Heart left ventricle (tissue), 16 donors: ENCODE measurements at regions not wholly inside any gene's neighbourhood (a gene's known extent, or its start where the extent isn't known, plus 50 kb on each side); places are given as distances from the start of the nearest gene placed in this dataset.

ENCODE experiments used
- ATAC-seq, 4 donors: fragments of 200-7000 bp; cut with Tn5 transposase; one replicate each; pipeline ENCODE4 v1.9.1; 2020 to 2022; ENCODE audit warnings: moderate library complexity in 4 of 4, mild to moderate bottlenecking in 3 of 4, moderate number of reproducible peaks in 1 of 4
- DNase-seq, 5 donors: peaks; one replicate each; pipeline ENCODE4 v3.0.0-alpha.2; 2020
- H3K27ac ChIP-seq, 12 donors: fragments of 200-600 bp; sonication (generic) in 4 of 12; one replicate each; pipeline versions ENCODE4 v1.5.0 to v1.8.0; 2016 to 2022; ENCODE audit warnings: mild to moderate bottlenecking in 2 of 12
- H3K27me3 ChIP-seq, 9 donors: fragments of 200-600 bp; sonication (generic) in 2 of 9; one replicate each; pipeline versions ENCODE4 v1.5.1 to v1.8.0; 2016 to 2022; ENCODE audit warnings: mild to moderate bottlenecking in 3 of 9
- H3K36me3 ChIP-seq, 9 donors: fragments of 200-600 bp; sonication (generic) in 2 of 9; one replicate each; pipeline versions ENCODE4 v1.5.0 to v1.8.0; 2018 to 2022; ENCODE audit warnings: mild to moderate bottlenecking in 2 of 9
- H3K4me1 ChIP-seq, 12 donors: fragments of 200-600 bp; sonication (generic) in 4 of 12; one replicate each; pipeline versions ENCODE4 v1.5.0 to v1.8.0; 2016 to 2022; ENCODE audit warnings: mild to moderate bottlenecking in 3 of 12
- H3K4me3 ChIP-seq, 12 donors: fragments of 200-600 bp; sonication (generic) in 4 of 12; one replicate each; pipeline versions ENCODE4 v1.5.0 to v1.8.0; 2017 to 2022; ENCODE audit warnings: mild to moderate bottlenecking in 9 of 12, moderate library complexity in 4 of 12
- H3K9me3 ChIP-seq, 12 donors: fragments of 200-600 bp; sonication (generic) in 4 of 12; one replicate each; pipeline versions ENCODE4 v1.5.0 to v1.8.0; 2016 to 2022; ENCODE audit warnings: mild to moderate bottlenecking in 1 of 12
- CTCF ChIP-seq, 12 donors: fragments of 200-600 bp; sonication (generic) in 4 of 12; IDR thresholded peaks; one replicate each; pipeline versions ENCODE4 v1.5.0 to v1.8.0; 2018 to 2022; ENCODE audit warnings: antibody characterized with exemption in 12 of 12, mild to moderate bottlenecking in 5 of 12
- POLR2A ChIP-seq, 2 donors: fragments of 450-650 bp; IDR thresholded peaks; one replicate each; pipeline ENCODE4 v1.6.1; 2017; ENCODE audit warnings: antibody characterized with exemption in 2 of 2, mild to moderate bottlenecking in 2 of 2, moderate library complexity in 2 of 2
- WGBS, 4 donors: extraction: QIAGEN DNeasy Blood & Tissue Kit in 2 of 4; methylation state at CpG; one replicate each; pipeline versions ENCODE4 v1.1.5 to v1.1.7; 2013 to 2018; 5-methylcytosine and 5-hydroxymethylcytosine counted together
- intact Hi-C, 10 donors: fragments of 100-400 bp; cut with DNase I; formaldehyde crosslinking; loops; one replicate each; pipeline versions ENCODE4 v1.11.1 to v1.14.2; 2022
- donor health status: ischemic (EF 13 %, LVEDD 7.1; RV severe dilation, severe dysfunction).
- donor health status: healthy with polysubstance abuse.
- donor health status: DM: no; HTN: yes; CAD: no.
- donor health status: DM: no; HTN: no; CAD: no.
- donor health status: ischemic (EF 25% LVEDD 6.9; RV normal size, moderate dysfunction).
- donor health status: ischemic (EF 25% LVEDD 5.7; RV mildly dilated, moderate dysfunction).
- donor health status: healthy.
- donor health status: DM: yes; HTN: yes; CAD: no.
- donor health status: ischemic (EF 35%, LVEDD 5.7; RV mildly dilated, moderate dysfunction).
- donor health status: nonischemic (EF 11% LVEDD 7.7; RV severe dilation, severe dysfunction).
- donor health status: DM: yes; HTN: yes; CAD: no.
- donor health status: PGD.
- donor health status: ischemic (EF 29% LVEDD 5.4; RV normal size, mild dysfunction).
- donor health status: nonischemic (EF 23%, LVEDD 6.1; RV moderate dilation, normal function).

- H3K4me3 ChIP-seq: no peak overlapping the region
- no peaks in the 10 kb centered on the region for H3K27me3 ChIP-seq
- DNase-seq: no peak
- no peaks in the 10 kb centered on the region for H3K4me1 ChIP-seq
- 87 to 89% (median 88%) methylated on average over 2 of the region's 2 CpGs for WGBS, 4 donors
- H3K36me3 ChIP-seq: no peaks in the 10 kb centered on the region
- intact Hi-C loops: no loop called here
- no peak overlapping the region for H3K27ac ChIP-seq
- no peak for ATAC-seq
- TF ChIP-seq CTCF (IDR thresholded peaks at IDR 0.05) (no peak), POLR2A (IDR thresholded peaks at IDR 0.05) (no peak)
- peaks cover 0 to 4% (median 0%) of the 10 kb centered on the region in 12 donors for H3K9me3 ChIP-seq
These were observed 54.6 kb upstream of the ELL2 start for GRCh38 chr5:96016216-96016615.

GRCh38 chr5:96015709-96016108, 54.1 kb upstream of the ELL2 start:
- intact Hi-C loops: no loop called here
- 93 to 100% (median 97%) methylated on average over 1 of the region's 1 CpG for WGBS, 4 donors
- Histone ChIP-seq H3K27ac (no peak overlapping the region), H3K4me3 (no peak overlapping the region), H3K36me3 (no peaks in the 10 kb centered on the region), H3K4me1 (no peaks in the 10 kb centered on the region), H3K9me3 (peaks cover 0 to 4% (median 0%) of the 10 kb centered on the region in 12 donors), H3K27me3 (no peaks in the 10 kb centered on the region)
- ATAC-seq (no peak), DNase-seq (no peak)
- TF ChIP-seq CTCF (IDR thresholded peaks at IDR 0.05) (no peak), POLR2A (IDR thresholded peaks at IDR 0.05) (no peak)

GRCh38 chr5:96014395-96014794, 52.7 kb upstream of the ELL2 start:
- Histone ChIP-seq H3K36me3 (no peaks in the 10 kb centered on the region), H3K4me1 (no peaks in the 10 kb centered on the region), H3K4me3 (no peak overlapping the region), H3K27ac (no peak overlapping the region), H3K9me3 (peaks cover 0 to 4% (median 0%) of the 10 kb centered on the region in 12 donors), H3K27me3 (no peaks in the 10 kb centered on the region)
- 91 to 100% (median 99%) methylated on average over 1 of the region's 1 CpG for WGBS, 4 donors
- no peak for TF ChIP-seq CTCF (IDR thresholded peaks at IDR 0.05)
- TF ChIP-seq POLR2A (IDR thresholded peaks at IDR 0.05): no peak
- DNase-seq (no peak), ATAC-seq (no peak)
- intact Hi-C loops: no loop called here

- H3K4me3 ChIP-seq: no peak overlapping the region
- no peak for ATAC-seq
- intact Hi-C loops: no loop called here
- TF ChIP-seq POLR2A (IDR thresholded peaks at IDR 0.05) (no peak), CTCF (IDR thresholded peaks at IDR 0.05) (no peak)
- H3K27ac ChIP-seq: no peak overlapping the region
- H3K9me3 ChIP-seq: peaks cover 0 to 4% (median 0%) of the 10 kb centered on the region in 12 donors
- 91 to 100% (median 98%) methylated on average over 1 of the region's 1 CpG for WGBS, 4 donors
- H3K4me1 ChIP-seq: no peaks in the 10 kb centered on the region
- DNase-seq: no peak
- H3K36me3 ChIP-seq: no peaks in the 10 kb centered on the region
- no peaks in the 10 kb centered on the region for H3K27me3 ChIP-seq
These were observed 51.6 kb upstream of the ELL2 start for GRCh38 chr5:96013254-96013653.
